ENCODE measurements at regions not wholly inside any gene's neighbourhood (a gene's known extent, or its start where the extent isn't known, plus 50 kb on each side); places are given as distances from the start of the nearest gene placed in this dataset.

GRCh38 chr18:29321561-29321960, 1144.6 kb upstream of the CDH2 start:
- H3K27me3 Mint-ChIP-seq (ENCODE audit: low read depth) = peaks cover 7% of the 10 kb centered on the region
- H3K27ac Mint-ChIP-seq (ENCODE audit: unreplicated experiment) = no peak overlapping the region
- H3K9me3 Mint-ChIP-seq (ENCODE audit: low read depth) = peaks cover 3% of the 10 kb centered on the region
- no peak overlapping the region for H3K4me3 Mint-ChIP-seq (ENCODE audit: unreplicated experiment)
- H3K36me3 Mint-ChIP-seq (ENCODE audit: low read depth) = no peaks in the 10 kb centered on the region
- peaks cover 5% of the 10 kb centered on the region for H3K4me1 Mint-ChIP-seq (ENCODE audit: low read depth)
- DNase-seq (ENCODE audit: low spot score) = no peak
- TF ChIP-seq, protein P1, sequence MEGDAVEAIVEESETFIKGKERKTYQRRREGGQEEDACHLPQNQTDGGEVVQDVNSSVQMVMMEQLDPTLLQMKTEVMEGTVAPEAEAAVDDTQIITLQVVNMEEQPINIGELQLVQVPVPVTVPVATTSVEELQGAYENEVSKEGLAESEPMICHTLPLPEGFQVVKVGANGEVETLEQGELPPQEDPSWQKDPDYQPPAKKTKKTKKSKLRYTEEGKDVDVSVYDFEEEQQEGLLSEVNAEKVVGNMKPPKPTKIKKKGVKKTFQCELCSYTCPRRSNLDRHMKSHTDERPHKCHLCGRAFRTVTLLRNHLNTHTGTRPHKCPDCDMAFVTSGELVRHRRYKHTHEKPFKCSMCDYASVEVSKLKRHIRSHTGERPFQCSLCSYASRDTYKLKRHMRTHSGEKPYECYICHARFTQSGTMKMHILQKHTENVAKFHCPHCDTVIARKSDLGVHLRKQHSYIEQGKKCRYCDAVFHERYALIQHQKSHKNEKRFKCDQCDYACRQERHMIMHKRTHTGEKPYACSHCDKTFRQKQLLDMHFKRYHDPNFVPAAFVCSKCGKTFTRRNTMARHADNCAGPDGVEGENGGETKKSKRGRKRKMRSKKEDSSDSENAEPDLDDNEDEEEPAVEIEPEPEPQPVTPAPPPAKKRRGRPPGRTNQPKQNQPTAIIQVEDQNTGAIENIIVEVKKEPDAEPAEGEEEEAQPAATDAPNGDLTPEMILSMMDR (IDR thresholded peaks at IDR 0.05) = no peak

DNA sequence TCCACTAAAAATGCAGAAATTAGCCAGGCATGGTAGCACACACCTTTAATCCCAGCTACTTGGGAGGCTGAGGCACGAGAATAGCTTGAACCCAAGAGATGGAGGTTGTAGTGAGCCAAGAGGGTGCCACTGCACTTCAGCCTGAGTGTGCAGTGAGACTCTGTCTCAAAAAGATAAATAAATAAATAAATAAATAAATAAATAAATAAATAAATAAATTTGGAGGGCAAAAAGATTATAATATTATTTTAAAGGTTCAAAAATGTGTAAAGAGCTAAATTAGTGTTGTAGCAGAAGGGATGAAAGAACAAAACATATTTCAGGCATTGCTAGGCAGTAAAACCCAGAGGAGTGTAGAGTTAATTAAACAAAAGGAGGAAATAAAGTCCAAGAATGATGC, 1136.4 kb upstream of the CDH2 start:
- Mint-ChIP-seq H3K27ac (ENCODE audit: unreplicated experiment) (no peak overlapping the region), H3K4me3 (ENCODE audit: unreplicated experiment) (no peak overlapping the region), H3K27me3 (ENCODE audit: low read depth) (peaks cover 19% of the 10 kb centered on the region), H3K9me3 (ENCODE audit: low read depth) (no peaks in the 10 kb centered on the region), H3K36me3 (ENCODE audit: low read depth) (no peaks in the 10 kb centered on the region), H3K4me1 (ENCODE audit: low read depth) (no peaks in the 10 kb centered on the region)
- DNase-seq (ENCODE audit: low spot score) = no peak
- TF ChIP-seq, protein P1 (IDR thresholded peaks at IDR 0.05) = no peak

GRCh38 chr18:29311580-29311979, 1134.7 kb upstream of the CDH2 start:
- H3K27me3 Mint-ChIP-seq (ENCODE audit: low read depth) = peaks cover 19% of the 10 kb centered on the region
- no peaks in the 10 kb centered on the region for H3K36me3 Mint-ChIP-seq (ENCODE audit: low read depth)
- DNase-seq (ENCODE audit: low spot score) = no peak
- H3K4me3 Mint-ChIP-seq (ENCODE audit: unreplicated experiment) = no peak overlapping the region
- H3K27ac Mint-ChIP-seq (ENCODE audit: unreplicated experiment) = no peak overlapping the region
- H3K4me1 Mint-ChIP-seq (ENCODE audit: low read depth) = no peaks in the 10 kb centered on the region
- TF ChIP-seq, protein P1 (IDR thresholded peaks at IDR 0.05) = no peak
- H3K9me3 Mint-ChIP-seq (ENCODE audit: low read depth) = no peaks in the 10 kb centered on the region

DNA sequence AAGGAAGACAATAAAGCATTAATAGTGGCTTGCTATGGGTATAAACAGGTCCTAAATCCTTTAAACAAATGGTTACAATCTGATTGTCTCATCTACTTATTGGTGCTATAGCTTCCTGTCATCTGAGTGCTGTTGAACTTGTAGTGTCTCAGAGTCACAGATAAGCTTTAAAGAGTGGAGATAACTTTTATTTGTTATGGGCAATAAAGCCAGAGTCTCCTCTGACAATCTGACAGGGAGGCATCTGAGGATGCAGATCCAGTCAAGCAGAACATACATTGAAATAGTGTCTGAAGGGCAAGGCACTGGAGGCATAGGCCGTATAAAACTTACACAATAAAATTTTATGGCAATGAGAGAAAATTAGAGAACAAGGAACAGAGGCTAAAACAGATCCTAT, 1132.4 kb upstream of the CDH2 start:
- peaks cover 14% of the 10 kb centered on the region for H3K27me3 Mint-ChIP-seq (ENCODE audit: low read depth)
- no peak for DNase-seq (ENCODE audit: low spot score)
- H3K27ac Mint-ChIP-seq (ENCODE audit: unreplicated experiment) = no peak overlapping the region

GRCh38 chr18:29307982-29308381, 1131.1 kb upstream of the CDH2 start:
- TF ChIP-seq, protein P1 (IDR thresholded peaks at IDR 0.05) = no peak
- no peaks in the 10 kb centered on the region for H3K36me3 Mint-ChIP-seq (ENCODE audit: low read depth)
- no peaks in the 10 kb centered on the region for H3K4me1 Mint-ChIP-seq (ENCODE audit: low read depth)
- H3K9me3 Mint-ChIP-seq (ENCODE audit: low read depth) = no peaks in the 10 kb centered on the region
- no peak for DNase-seq (ENCODE audit: low spot score)
- H3K4me3 Mint-ChIP-seq (ENCODE audit: unreplicated experiment) = no peak overlapping the region
- peaks cover 10% of the 10 kb centered on the region for H3K27me3 Mint-ChIP-seq (ENCODE audit: low read depth)
- H3K27ac Mint-ChIP-seq (ENCODE audit: unreplicated experiment) = no peak overlapping the region

More for the DNA sequence above, 1132.4 kb upstream of the CDH2 start:
- H3K4me3 Mint-ChIP-seq (ENCODE audit: unreplicated experiment) = no peak overlapping the region
- H3K9me3 Mint-ChIP-seq (ENCODE audit: low read depth) = no peaks in the 10 kb centered on the region
- no peaks in the 10 kb centered on the region for H3K36me3 Mint-ChIP-seq (ENCODE audit: low read depth)
- H3K4me1 Mint-ChIP-seq (ENCODE audit: low read depth) = no peaks in the 10 kb centered on the region
- TF ChIP-seq, protein P1 (IDR thresholded peaks at IDR 0.05) = no peak
